ENCODE measurements at regions not wholly inside any gene's neighbourhood (a gene's known extent, or its start where the extent isn't known, plus 50 kb on each side); places are given as distances from the start of the nearest gene placed in this dataset.

- H3K4me3 Mint-ChIP-seq = no peak overlapping the region
- H3K27ac Mint-ChIP-seq = no peak overlapping the region
- H3K9me3 Mint-ChIP-seq = peaks cover 8% of the 10 kb centered on the region
- no peak for DNase-seq
- no peaks in the 10 kb centered on the region for H3K4me1 Mint-ChIP-seq
- H3K27me3 Mint-ChIP-seq = no peaks in the 10 kb centered on the region
- H3K36me3 Mint-ChIP-seq (ENCODE audit: low read depth) = no peaks in the 10 kb centered on the region
- no peak for ATAC-seq
Observed at GRCh38 chr1:82646888-82647287, 846.2 kb downstream of the ADGRL2 start.

GRCh38 chr1:82646336-82646735, 845.6 kb downstream of the ADGRL2 start:
- Mint-ChIP-seq H3K4me1 (no peaks in the 10 kb centered on the region), H3K27ac (no peak overlapping the region), H3K36me3 (ENCODE audit: low read depth) (no peaks in the 10 kb centered on the region), H3K27me3 (no peaks in the 10 kb centered on the region), H3K9me3 (peaks cover 8% of the 10 kb centered on the region), H3K4me3 (no peak overlapping the region)
- DNase-seq (no peak), ATAC-seq (no peak)

- ATAC-seq = no peak
- peaks cover 5% of the 10 kb centered on the region for H3K9me3 Mint-ChIP-seq
Observed at GRCh38 chr1:82644186-82644915, 843.6 kb downstream of the ADGRL2 start.

GRCh38 chr1:82640352-82640751, 839.6 kb downstream of the ADGRL2 start:
- ATAC-seq (no peak), DNase-seq (no peak)
- Mint-ChIP-seq H3K27me3 (no peaks in the 10 kb centered on the region), H3K4me3 (no peak overlapping the region), H3K9me3 (peaks cover 3% of the 10 kb centered on the region), H3K4me1 (no peaks in the 10 kb centered on the region), H3K36me3 (ENCODE audit: low read depth) (no peaks in the 10 kb centered on the region), H3K27ac (no peak overlapping the region)

More at GRCh38 chr1:82644186-82644915, 843.6 kb downstream of the ADGRL2 start:
- Mint-ChIP-seq H3K4me3 (no peak overlapping the region), H3K4me1 (no peaks in the 10 kb centered on the region), H3K27ac (no peak overlapping the region), H3K36me3 (ENCODE audit: low read depth) (no peaks in the 10 kb centered on the region), H3K27me3 (no peaks in the 10 kb centered on the region)
- no peak for DNase-seq

GRCh38 chr1:82634266-82634665, 833.5 kb downstream of the ADGRL2 start:
- H3K9me3 Mint-ChIP-seq = no peaks in the 10 kb centered on the region
- no peak for ATAC-seq
- H3K27ac Mint-ChIP-seq = no peak overlapping the region

GRCh38 chr1:82632155-82632554, 831.4 kb downstream of the ADGRL2 start:
- Mint-ChIP-seq H3K4me3 (no peak overlapping the region), H3K9me3 (no peaks in the 10 kb centered on the region), H3K4me1 (no peaks in the 10 kb centered on the region), H3K36me3 (ENCODE audit: low read depth) (no peaks in the 10 kb centered on the region), H3K27ac (no peak overlapping the region), H3K27me3 (no peaks in the 10 kb centered on the region)
- DNase-seq (no peak), ATAC-seq (no peak)

More at GRCh38 chr1:82634266-82634665, 833.5 kb downstream of the ADGRL2 start:
- Mint-ChIP-seq H3K4me1 (no peaks in the 10 kb centered on the region), H3K36me3 (ENCODE audit: low read depth) (no peaks in the 10 kb centered on the region), H3K4me3 (no peak overlapping the region), H3K27me3 (no peaks in the 10 kb centered on the region)
- no peak for DNase-seq

GRCh38 chr1:82628887-82629286, 828.2 kb downstream of the ADGRL2 start:
- no peak for DNase-seq
- H3K9me3 Mint-ChIP-seq = peaks cover 6% of the 10 kb centered on the region

GRCh38 chr1:82625537-82625936, 824.8 kb downstream of the ADGRL2 start:
- no peaks in the 10 kb centered on the region for H3K36me3 Mint-ChIP-seq (ENCODE audit: low read depth)
- ATAC-seq = no peak
- H3K9me3 Mint-ChIP-seq = peaks cover 6% of the 10 kb centered on the region
- H3K27ac Mint-ChIP-seq = no peak overlapping the region
- no peaks in the 10 kb centered on the region for H3K4me1 Mint-ChIP-seq
- no peak for DNase-seq
- H3K27me3 Mint-ChIP-seq = no peaks in the 10 kb centered on the region
- H3K4me3 Mint-ChIP-seq = no peak overlapping the region

More at GRCh38 chr1:82628887-82629286, 828.2 kb downstream of the ADGRL2 start:
- Mint-ChIP-seq H3K27me3 (no peaks in the 10 kb centered on the region), H3K4me1 (no peaks in the 10 kb centered on the region), H3K4me3 (no peak overlapping the region), H3K27ac (no peak overlapping the region), H3K36me3 (ENCODE audit: low read depth) (no peaks in the 10 kb centered on the region)
- ATAC-seq = no peak

GRCh38 chr1:82621076-82621475, 820.3 kb downstream of the ADGRL2 start:
- Mint-ChIP-seq H3K27me3 (no peaks in the 10 kb centered on the region), H3K4me3 (no peak overlapping the region), H3K27ac (no peak overlapping the region), H3K36me3 (ENCODE audit: low read depth) (no peaks in the 10 kb centered on the region), H3K9me3 (peaks cover 6% of the 10 kb centered on the region), H3K4me1 (no peaks in the 10 kb centered on the region)
- ATAC-seq (no peak), DNase-seq (no peak)

GRCh38 chr1:82614090-82614489, 813.4 kb downstream of the ADGRL2 start:
- no peak overlapping the region for H3K4me3 Mint-ChIP-seq
- H3K36me3 Mint-ChIP-seq (ENCODE audit: low read depth) = no peaks in the 10 kb centered on the region
- no peak overlapping the region for H3K27ac Mint-ChIP-seq
- no peak for DNase-seq
- H3K27me3 Mint-ChIP-seq = no peaks in the 10 kb centered on the region
- H3K4me1 Mint-ChIP-seq = no peaks in the 10 kb centered on the region
- no peak for ATAC-seq
- H3K9me3 Mint-ChIP-seq = no peaks in the 10 kb centered on the region

- ATAC-seq (no peak), DNase-seq (no peak)
- no peaks in the 10 kb centered on the region for H3K4me1 Mint-ChIP-seq
- H3K27me3 Mint-ChIP-seq = no peaks in the 10 kb centered on the region
- no peak overlapping the region for H3K4me3 Mint-ChIP-seq
- H3K36me3 Mint-ChIP-seq (ENCODE audit: low read depth) = no peaks in the 10 kb centered on the region
- no peak overlapping the region for H3K27ac Mint-ChIP-seq
- no peaks in the 10 kb centered on the region for H3K9me3 Mint-ChIP-seq
Observed at GRCh38 chr1:82612986-82613385, 812.3 kb downstream of the ADGRL2 start.

- Mint-ChIP-seq H3K36me3 (ENCODE audit: low read depth) (no peaks in the 10 kb centered on the region), H3K27ac (no peak overlapping the region), H3K27me3 (no peaks in the 10 kb centered on the region), H3K4me3 (no peak overlapping the region), H3K4me1 (no peaks in the 10 kb centered on the region), H3K9me3 (no peaks in the 10 kb centered on the region)
- DNase-seq (no peak), ATAC-seq (no peak)
Observed at GRCh38 chr1:82606546-82606945, 805.8 kb downstream of the ADGRL2 start.

GRCh38 chr1:82604524-82604923, 803.8 kb downstream of the ADGRL2 start:
- no peak overlapping the region for H3K27ac Mint-ChIP-seq
- no peaks in the 10 kb centered on the region for H3K4me1 Mint-ChIP-seq
- no peaks in the 10 kb centered on the region for H3K27me3 Mint-ChIP-seq
- no peak for ATAC-seq
- no peaks in the 10 kb centered on the region for H3K9me3 Mint-ChIP-seq
- no peak for DNase-seq
- H3K4me3 Mint-ChIP-seq = no peak overlapping the region
- no peaks in the 10 kb centered on the region for H3K36me3 Mint-ChIP-seq (ENCODE audit: low read depth)

- no peaks in the 10 kb centered on the region for H3K27me3 Mint-ChIP-seq
- no peaks in the 10 kb centered on the region for H3K9me3 Mint-ChIP-seq
- H3K4me1 Mint-ChIP-seq = no peaks in the 10 kb centered on the region
- no peak overlapping the region for H3K4me3 Mint-ChIP-seq
- H3K27ac Mint-ChIP-seq = no peak overlapping the region
- H3K36me3 Mint-ChIP-seq (ENCODE audit: low read depth) = no peaks in the 10 kb centered on the region
- ATAC-seq = no peak
- no peak for DNase-seq
Observed at GRCh38 chr1:82600314-82600713, 799.6 kb downstream of the ADGRL2 start.

- Mint-ChIP-seq H3K36me3 (ENCODE audit: low read depth) (no peaks in the 10 kb centered on the region), H3K27ac (no peak overlapping the region), H3K27me3 (no peaks in the 10 kb centered on the region), H3K9me3 (peaks cover 4% of the 10 kb centered on the region), H3K4me3 (no peak overlapping the region), H3K4me1 (no peaks in the 10 kb centered on the region)
- DNase-seq (no peak), ATAC-seq (no peak)
Observed at GRCh38 chr1:82598812-82599211, 798.1 kb downstream of the ADGRL2 start.

GRCh38 chr1:82598337-82598736, 797.6 kb downstream of the ADGRL2 start:
- Mint-ChIP-seq H3K9me3 (peaks cover 4% of the 10 kb centered on the region), H3K27ac (no peak overlapping the region), H3K4me3 (no peak overlapping the region), H3K36me3 (ENCODE audit: low read depth) (no peaks in the 10 kb centered on the region), H3K27me3 (no peaks in the 10 kb centered on the region), H3K4me1 (no peaks in the 10 kb centered on the region)
- no peak for DNase-seq
- ATAC-seq = no peak
